DMS153 treated with DMSO at 0.1 percent for 48 hours (cell line): ENCODE measurements at regions not wholly inside any gene's neighbourhood (a gene's known extent, or its start where the extent isn't known, plus 50 kb on each side); places are given as distances from the start of the nearest gene placed in this dataset.
"Not testable (repeated sequence)": the region's sequence is repeated elsewhere in the genome, so short reads cannot be mapped to it uniquely, and the experiment has no call there.

Experiments
- DNase-seq: peaks from one replicate; lab custom pipeline; 2025; ENCODE audit not compliant: unreplicated experiment; lab: John Stamatoyannopoulos, UW

- no peak for DNase-seq
These were observed 195.3 kb upstream of the SULF2 start for GRCh38 chr20:47980336-47981177.

GRCh38 chr20:47979361-47980095 lies 194.2 kb upstream of the SULF2 start:
- DNase-seq, result not testable (repeated sequence)

- not testable (repeated sequence) for DNase-seq
These were observed 193.3 kb upstream of the SULF2 start for GRCh38 chr20:47978428-47979120.

- not testable (repeated sequence) for DNase-seq
These were observed 192.5 kb upstream of the SULF2 start for GRCh38 chr20:47977789-47978252.

GRCh38 chr20:47977017-47977788 lies 191.9 kb upstream of the SULF2 start:
- DNase-seq, result not testable (repeated sequence)

- DNase-seq, result no peak
These were observed 189.1 kb upstream of the SULF2 start for GRCh38 chr20:47974234-47974878.

- no peak for DNase-seq
These were observed 188.4 kb upstream of the SULF2 start for GRCh38 chr20:47973519-47974233.

GRCh38 chr20:47972916-47973309 lies 187.6 kb upstream of the SULF2 start:
- DNase-seq, result no peak

- DNase-seq, result peak; percentile 55
These were observed 187.1 kb upstream of the SULF2 start for GRCh38 chr20:47972297-47972915.

GRCh38 chr20:47971058-47971791 lies 185.9 kb upstream of the SULF2 start:
- no peak for DNase-seq

GRCh38 chr20:47970282-47970903 lies 185.1 kb upstream of the SULF2 start:
- DNase-seq, result no peak

GRCh38 chr20:47969426-47969825 lies 184.1 kb upstream of the SULF2 start:
- no peak for DNase-seq

- DNase-seq, result no peak
These were observed 183.4 kb upstream of the SULF2 start for GRCh38 chr20:47968541-47969310.

GRCh38 chr20:47964149-47964548 lies 178.9 kb upstream of the SULF2 start:
- DNase-seq, result no peak

GRCh38 chr20:47963022-47963421 lies 177.7 kb upstream of the SULF2 start:
- DNase-seq, result no peak

- DNase-seq, result no peak
These were observed 177.1 kb upstream of the SULF2 start for GRCh38 chr20:47962286-47962963.
